Astrocyte (in vitro differentiated cells and primary cell): ENCODE measurements at regions not wholly inside any gene's neighbourhood (a gene's known extent, or its start where the extent isn't known, plus 50 kb on each side); places are given as distances from the start of the nearest gene placed in this dataset.

Source experiments
- DNase-seq: peaks from one replicate; pipeline ENCODE4 v3.0.0-alpha.2; 2010; ENCODE audit warnings: low read depth
- FAIRE-seq: peaks from 2 replicates; lab custom pipeline; 2011; peaks lifted over from hg19 to GRCh38; lab: Jason Lieb, UNC
- H2AFZ ChIP-seq: 2 replicates; pipeline ENCODE4 v1.6.0; 2012; ENCODE audit warnings: low read depth, low read length, inconsistent platforms
- H3K27ac ChIP-seq: 2 replicates; pipeline ENCODE4 v1.5.1; 2011; ENCODE audit warnings: low read depth, low read length, inconsistent platforms
- H3K27me3 ChIP-seq: 2 replicates; pipeline ENCODE4 v1.6.0; 2011; ENCODE audit warnings: low read length, inconsistent platforms; ENCODE audit not compliant: insufficient read depth
- H3K36me3 ChIP-seq: 2 replicates; pipeline ENCODE4 v1.5.1; 2011; ENCODE audit warnings: low read length, inconsistent platforms; ENCODE audit not compliant: insufficient read depth
- H3K4me1 ChIP-seq: 2 replicates; pipeline ENCODE4 v1.5.1; 2011; ENCODE audit warnings: low read length, inconsistent platforms; ENCODE audit not compliant: insufficient read depth
- H3K4me2 ChIP-seq: 2 replicates; pipeline ENCODE4 v1.6.0; 2012; ENCODE audit warnings: low read length, inconsistent platforms
- H3K4me3 ChIP-seq: 2 replicates; pipeline ENCODE4 v1.5.1; 2011; ENCODE audit warnings: low read depth, mild to moderate bottlenecking, low read length, inconsistent platforms; ENCODE audit not compliant: insufficient read depth
- H3K79me2 ChIP-seq: 2 replicates; pipeline ENCODE4 v1.6.0; 2012; ENCODE audit warnings: mild to moderate bottlenecking, low read length, inconsistent platforms; ENCODE audit not compliant: insufficient read depth
- H3K9ac ChIP-seq: 2 replicates; pipeline ENCODE4 v1.6.0; 2012; ENCODE audit warnings: mild to moderate bottlenecking, low read length, inconsistent platforms
- H3K9me3 ChIP-seq: 2 replicates; pipeline ENCODE4 v1.5.1; 2012; ENCODE audit warnings: low read depth, mild to moderate bottlenecking, low read length, inconsistent platforms; ENCODE audit not compliant: insufficient read depth
- H4K20me1 ChIP-seq: 2 replicates; pipeline ENCODE4 v1.6.0; 2012; ENCODE audit warnings: low read length, inconsistent platforms; ENCODE audit not compliant: insufficient read depth
- H3K27ac Mint-ChIP-seq: one replicate; pipeline ENCODE4 v1.8.0; 2021; ENCODE audit warnings: mild to moderate bottlenecking, mixed read lengths; ENCODE audit not compliant: unreplicated experiment
- H3K27me3 Mint-ChIP-seq: one replicate; pipeline ENCODE4 v1.8.0; 2021; ENCODE audit warnings: low read depth, mixed read lengths; ENCODE audit not compliant: unreplicated experiment
- H3K36me3 Mint-ChIP-seq: one replicate; pipeline ENCODE4 v1.8.0; 2021; ENCODE audit warnings: low read depth, mixed read lengths; ENCODE audit not compliant: unreplicated experiment
- H3K4me1 Mint-ChIP-seq: one replicate; pipeline ENCODE4 v1.8.0; 2021; ENCODE audit warnings: low read depth, mixed read lengths; ENCODE audit not compliant: unreplicated experiment
- H3K4me3 Mint-ChIP-seq: one replicate; pipeline ENCODE4 v1.8.0; 2021; ENCODE audit warnings: mild to moderate bottlenecking, moderate library complexity, mixed read lengths; ENCODE audit not compliant: unreplicated experiment
- H3K9me3 Mint-ChIP-seq: one replicate; pipeline ENCODE4 v1.8.0; 2021; ENCODE audit warnings: mild to moderate bottlenecking, mixed read lengths; ENCODE audit not compliant: unreplicated experiment
- CTCF ChIP-seq: IDR thresholded peaks from 2 replicates; pipeline ENCODE4 v1.5.1; 2011; ENCODE audit warnings: low read depth, mild to moderate bottlenecking, inconsistent platforms, low read length, moderate library complexity; ENCODE audit not compliant: insufficient read depth
- EZH2 ChIP-seq: IDR thresholded peaks from 2 replicates; pipeline ENCODE4 v1.6.1; 2012; ENCODE audit warnings: mild to moderate bottlenecking, low read length, inconsistent platforms; ENCODE audit not compliant: insufficient read depth

DNA sequence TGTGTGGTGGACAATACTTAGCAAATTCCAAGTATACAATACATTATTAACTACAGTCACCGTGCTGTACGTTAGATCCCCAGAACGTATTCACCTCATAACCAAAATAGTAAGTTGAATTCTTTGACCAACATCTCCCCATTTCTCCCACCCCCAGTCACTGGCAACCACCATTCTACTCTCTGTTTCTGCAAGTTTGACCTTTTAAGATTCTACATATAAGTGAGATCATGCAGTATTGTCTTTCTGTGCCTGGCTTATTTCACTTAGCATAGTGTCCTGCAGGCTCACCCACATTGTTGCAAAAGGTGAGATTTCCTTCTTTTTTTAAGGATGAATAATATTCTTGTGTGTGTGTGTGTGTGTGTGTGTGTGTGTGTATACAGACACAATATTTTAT, 59.1 kb downstream of the IRAG1 start:
- Histone ChIP-seq H4K20me1 (no peaks in the 10 kb centered on the region), H3K79me2 (no peaks in the 10 kb centered on the region), H3K4me2 (no peak overlapping the region), H3K36me3 (no peaks in the 10 kb centered on the region), H2AFZ (no peak overlapping the region), H3K9me3 (no peaks in the 10 kb centered on the region), H3K27ac (no peak overlapping the region), H3K9ac (no peak overlapping the region), H3K4me1 (peaks cover 8% of the 10 kb centered on the region), H3K27me3 (no peaks in the 10 kb centered on the region), H3K4me3 (no peak overlapping the region)
- FAIRE-seq (no peak), DNase-seq (no peak)
- peaks cover 37% of the 10 kb centered on the region for H3K27me3 Mint-ChIP-seq
- H3K4me1 Mint-ChIP-seq = peaks cover 7% of the 10 kb centered on the region
- peaks cover 3% of the 10 kb centered on the region for H3K9me3 Mint-ChIP-seq
- TF ChIP-seq CTCF (no peak), EZH2 (no peak)
- H3K27ac Mint-ChIP-seq = no peak overlapping the region
- no peak overlapping the region for H3K4me3 Mint-ChIP-seq
- H3K36me3 Mint-ChIP-seq = peaks cover 11% of the 10 kb centered on the region

- H3K4me2 ChIP-seq = no peak overlapping the region
- no peak overlapping the region for H3K27ac ChIP-seq
- H3K9me3 Mint-ChIP-seq = peaks cover 3% of the 10 kb centered on the region
- no peak overlapping the region for H3K27ac Mint-ChIP-seq
- no peaks in the 10 kb centered on the region for H3K36me3 ChIP-seq
- no peaks in the 10 kb centered on the region for H3K79me2 ChIP-seq
- no peak overlapping the region for H3K4me3 Mint-ChIP-seq
- H3K27me3 ChIP-seq = no peaks in the 10 kb centered on the region
- no peak for TF ChIP-seq EZH2
- no peak for TF ChIP-seq CTCF
- DNase-seq (no peak), FAIRE-seq (no peak)
- peaks cover 1% of the 10 kb centered on the region for H3K4me1 Mint-ChIP-seq
- H3K4me3 ChIP-seq = no peak overlapping the region
- peaks cover 5% of the 10 kb centered on the region for H3K4me1 ChIP-seq
- H2AFZ ChIP-seq = no peak overlapping the region
- no peak overlapping the region for H3K9ac ChIP-seq
- peaks cover 41% of the 10 kb centered on the region for H3K27me3 Mint-ChIP-seq
- peaks cover 11% of the 10 kb centered on the region for H3K36me3 Mint-ChIP-seq
- no peaks in the 10 kb centered on the region for H4K20me1 ChIP-seq
- no peaks in the 10 kb centered on the region for H3K9me3 ChIP-seq
These were observed 60.3 kb downstream of the IRAG1 start for GRCh38 chr11:10633261-10633660.

- no peak overlapping the region for H3K4me2 ChIP-seq
- H3K9me3 ChIP-seq = no peaks in the 10 kb centered on the region
- H3K9ac ChIP-seq = no peak overlapping the region
- no peaks in the 10 kb centered on the region for H3K79me2 ChIP-seq
- H3K27ac ChIP-seq = no peak overlapping the region
- H3K4me1 ChIP-seq = no peaks in the 10 kb centered on the region
- H2AFZ ChIP-seq = no peak overlapping the region
- no peaks in the 10 kb centered on the region for H3K27me3 ChIP-seq
- H3K36me3 ChIP-seq = no peaks in the 10 kb centered on the region
- peaks cover 40% of the 10 kb centered on the region for H3K27me3 Mint-ChIP-seq
- DNase-seq = no peak
- no peak overlapping the region for H3K27ac Mint-ChIP-seq
- no peaks in the 10 kb centered on the region for H3K4me1 Mint-ChIP-seq
- peaks cover 11% of the 10 kb centered on the region for H3K36me3 Mint-ChIP-seq
- no peak overlapping the region for H3K4me3 Mint-ChIP-seq
- peaks cover 3% of the 10 kb centered on the region for H3K9me3 Mint-ChIP-seq
- TF ChIP-seq EZH2 (no peak), CTCF (no peak)
- no peak for FAIRE-seq
- no peaks in the 10 kb centered on the region for H4K20me1 ChIP-seq
- no peak overlapping the region for H3K4me3 ChIP-seq
These were observed 61.1 kb downstream of the IRAG1 start for GRCh38 chr11:10632483-10632882.
